ENCODE measurements at regions not wholly inside any gene's neighbourhood (a gene's known extent, or its start where the extent isn't known, plus 50 kb on each side); places are given as distances from the start of the nearest gene placed in this dataset.

DNA sequence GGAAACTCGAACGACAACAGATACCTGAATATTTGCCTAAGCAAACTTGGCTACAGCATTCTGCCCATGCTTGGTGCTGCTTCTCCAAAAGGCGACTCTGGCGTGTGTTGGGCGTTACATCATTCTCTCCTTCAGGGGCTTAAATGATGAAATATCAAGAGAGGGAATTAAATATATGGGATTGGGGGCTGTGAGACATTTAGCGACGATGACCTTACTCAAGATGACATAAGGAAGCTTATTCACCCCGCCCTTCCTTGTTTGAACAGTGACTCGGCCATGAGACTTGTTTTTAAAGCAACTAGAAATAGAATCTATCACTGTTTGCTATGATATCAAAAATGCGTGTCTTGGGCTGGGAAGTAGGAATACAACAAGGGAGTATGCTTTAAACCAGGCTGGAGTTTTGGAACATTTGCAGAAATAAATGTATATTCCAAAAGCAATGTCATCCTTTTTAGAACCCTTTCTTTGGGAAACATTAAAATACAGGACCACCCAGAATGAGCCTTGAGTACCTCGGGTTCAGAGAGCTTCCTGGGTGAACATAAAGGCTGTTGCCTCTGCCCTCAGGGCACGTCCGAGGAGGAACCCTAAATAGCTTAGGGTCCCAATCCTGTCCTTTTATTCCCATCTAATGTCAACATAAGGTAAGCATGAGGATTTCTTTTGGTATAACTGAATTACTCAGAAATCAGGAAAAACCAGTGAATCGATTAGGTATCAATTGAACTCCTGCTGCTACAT, 123.3 kb upstream of the SLC45A1 start:
- no peak for DNase-seq (ENCODE audit: extremely low read depth, low read depth)
- TF ChIP-seq, protein P1, sequence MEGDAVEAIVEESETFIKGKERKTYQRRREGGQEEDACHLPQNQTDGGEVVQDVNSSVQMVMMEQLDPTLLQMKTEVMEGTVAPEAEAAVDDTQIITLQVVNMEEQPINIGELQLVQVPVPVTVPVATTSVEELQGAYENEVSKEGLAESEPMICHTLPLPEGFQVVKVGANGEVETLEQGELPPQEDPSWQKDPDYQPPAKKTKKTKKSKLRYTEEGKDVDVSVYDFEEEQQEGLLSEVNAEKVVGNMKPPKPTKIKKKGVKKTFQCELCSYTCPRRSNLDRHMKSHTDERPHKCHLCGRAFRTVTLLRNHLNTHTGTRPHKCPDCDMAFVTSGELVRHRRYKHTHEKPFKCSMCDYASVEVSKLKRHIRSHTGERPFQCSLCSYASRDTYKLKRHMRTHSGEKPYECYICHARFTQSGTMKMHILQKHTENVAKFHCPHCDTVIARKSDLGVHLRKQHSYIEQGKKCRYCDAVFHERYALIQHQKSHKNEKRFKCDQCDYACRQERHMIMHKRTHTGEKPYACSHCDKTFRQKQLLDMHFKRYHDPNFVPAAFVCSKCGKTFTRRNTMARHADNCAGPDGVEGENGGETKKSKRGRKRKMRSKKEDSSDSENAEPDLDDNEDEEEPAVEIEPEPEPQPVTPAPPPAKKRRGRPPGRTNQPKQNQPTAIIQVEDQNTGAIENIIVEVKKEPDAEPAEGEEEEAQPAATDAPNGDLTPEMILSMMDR (IDR thresholded peaks at IDR 0.05; ENCODE audit: low read depth, low read length) = no peak

DNA sequence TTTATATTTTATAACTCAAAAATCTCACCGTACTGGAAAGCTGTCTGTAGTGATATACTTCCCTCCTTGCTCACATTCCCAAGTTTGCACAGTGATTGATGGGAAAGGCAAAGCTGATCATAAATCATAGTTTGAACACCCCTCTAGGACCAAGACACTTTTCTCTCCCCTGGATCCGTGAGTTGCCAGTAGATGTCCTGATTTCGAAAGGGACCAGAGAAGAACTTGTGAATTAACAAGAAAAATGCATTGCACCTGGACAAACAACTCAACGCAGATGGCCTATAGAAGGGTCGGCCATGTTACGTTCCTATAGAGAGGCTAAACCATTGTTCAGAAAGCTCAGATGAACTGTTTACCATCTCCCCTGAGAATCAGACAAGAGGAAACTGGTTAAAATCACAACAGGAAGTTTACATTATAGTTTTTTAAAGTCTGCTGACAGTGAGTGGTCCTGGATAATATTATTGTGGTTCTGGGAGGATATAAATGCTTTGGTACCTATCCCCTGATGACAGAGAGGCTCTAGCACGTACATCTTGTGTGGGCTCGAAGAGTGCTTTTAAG, 124.0 kb upstream of the SLC45A1 start:
- no peak for DNase-seq (ENCODE audit: extremely low read depth, low read depth)
- TF ChIP-seq, protein P1 (IDR thresholded peaks at IDR 0.05; ENCODE audit: low read depth, low read length) = no peak

DNA sequence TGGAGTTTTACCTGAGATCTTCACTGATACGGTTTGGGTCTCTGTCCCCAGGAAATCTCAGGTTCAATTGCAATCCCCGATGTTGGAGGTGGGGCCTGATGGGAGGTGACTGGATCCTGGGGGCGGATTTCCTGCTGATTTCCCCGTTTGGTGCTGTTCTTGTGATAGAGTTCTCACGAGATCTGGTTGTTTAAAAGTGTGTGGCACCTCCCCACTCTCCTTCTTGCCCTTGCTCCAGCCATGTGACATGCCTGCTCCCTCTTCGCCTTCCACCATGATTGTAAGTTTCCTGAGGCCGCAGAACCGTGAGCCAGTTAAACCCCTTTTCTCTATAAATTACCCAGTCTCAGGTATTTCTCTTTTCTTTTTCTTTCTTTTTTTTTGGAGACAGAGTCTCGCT, 126.4 kb upstream of the SLC45A1 start:
- no peak for DNase-seq (ENCODE audit: extremely low read depth, low read depth)
- TF ChIP-seq, protein P1 (IDR thresholded peaks at IDR 0.05; ENCODE audit: low read depth, low read length) = no peak

DNA sequence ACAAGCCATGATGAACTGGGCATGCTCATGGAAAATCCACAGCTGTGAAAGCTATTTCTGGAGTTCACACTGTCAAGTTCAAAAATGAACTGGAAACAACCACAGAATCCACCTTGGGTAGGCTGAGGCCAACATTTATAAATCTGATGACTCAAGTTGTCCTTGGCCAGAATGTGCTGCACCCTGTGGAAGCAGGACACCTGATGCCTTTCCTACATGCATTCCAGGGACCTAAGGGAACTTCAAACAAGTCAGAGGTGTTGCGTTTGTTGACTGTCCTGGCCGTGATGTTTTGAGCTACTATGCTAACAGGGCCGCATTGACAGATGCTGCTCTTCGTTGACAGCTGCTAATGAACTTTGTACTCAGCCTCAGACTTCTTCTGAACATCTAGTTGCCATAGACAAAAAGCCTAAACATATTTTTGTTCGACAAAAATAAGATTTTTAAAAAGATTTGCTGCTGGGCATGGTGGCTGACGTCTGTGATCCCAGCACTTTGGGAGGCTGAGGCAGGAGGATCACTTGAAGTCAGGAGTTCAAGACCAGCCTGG, 127.9 kb upstream of the SLC45A1 start:
- no peak for DNase-seq (ENCODE audit: extremely low read depth, low read depth)

DNA sequence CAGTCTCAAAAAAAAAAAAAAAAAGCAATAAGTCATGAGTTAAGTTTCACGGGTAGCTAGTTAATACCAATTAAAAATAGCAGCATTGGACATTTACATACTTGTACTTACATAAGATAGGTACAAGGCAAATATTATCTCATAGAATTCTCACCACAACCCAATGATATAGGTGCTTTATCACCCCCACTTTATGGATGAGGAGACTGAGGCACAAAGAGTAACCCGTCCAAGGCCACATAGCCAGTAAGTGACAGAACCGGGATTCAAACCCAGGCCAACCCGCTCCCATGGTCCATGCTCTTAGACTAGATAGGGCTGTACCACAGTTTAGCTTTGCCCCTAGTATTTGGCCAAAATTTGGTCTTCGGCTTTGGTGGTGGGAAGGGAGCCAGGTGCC, 132.5 kb upstream of the SLC45A1 start:
- TF ChIP-seq, protein P1 (IDR thresholded peaks at IDR 0.05; ENCODE audit: low read depth, low read length) = no peak

More for the DNA sequence above, 127.9 kb upstream of the SLC45A1 start:
- TF ChIP-seq, protein P1 (IDR thresholded peaks at IDR 0.05; ENCODE audit: low read depth, low read length) = no peak

DNA sequence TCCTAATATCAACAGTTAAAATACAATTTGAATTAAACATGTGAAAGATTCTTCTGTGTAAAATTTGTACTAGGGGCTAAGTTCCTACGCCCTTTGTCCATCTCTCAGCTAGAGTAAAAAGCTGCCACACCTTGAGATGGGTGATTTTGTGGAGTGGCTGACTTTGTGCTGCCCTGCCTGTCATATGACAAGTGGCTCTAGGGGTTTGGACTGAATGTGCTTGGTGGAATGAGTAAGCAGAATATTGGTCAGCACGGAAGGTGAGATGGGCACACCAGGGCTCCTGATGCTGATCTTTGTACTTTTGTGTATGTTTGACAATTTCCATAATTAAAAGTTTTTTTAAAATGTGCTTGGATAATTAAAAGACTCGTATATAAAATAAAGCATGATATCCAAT, 133.6 kb upstream of the SLC45A1 start:
- TF ChIP-seq, protein P1 (IDR thresholded peaks at IDR 0.05; ENCODE audit: low read depth, low read length) = no peak
- no peak for DNase-seq (ENCODE audit: extremely low read depth, low read depth)

More for the DNA sequence above, 132.5 kb upstream of the SLC45A1 start:
- no peak for DNase-seq (ENCODE audit: extremely low read depth, low read depth)

Measured in AG09319 (cell line).